Ureter (tissue), 1 donor: ENCODE measurements at regions not wholly inside any gene's neighbourhood (a gene's known extent, or its start where the extent isn't known, plus 50 kb on each side); places are given as distances from the start of the nearest gene placed in this dataset.
"Not testable (repeated sequence)": the region's sequence is repeated elsewhere in the genome, so short reads cannot be mapped to it uniquely, and the experiment has no call there.

ENCODE experiments used
- DNase-seq: peaks from one replicate; pipeline ENCODE4 v3.0.0-alpha.2; 2020; ENCODE audit warnings: low spot score
- donor health status: DM: yes; HTN: yes; CAD: no.

GRCh38 chr3:82020282-82020681 is 258.8 kb upstream of the GBE1 start:
- DNase-seq: no peak

GRCh38 chr3:82015241-82015640 is 253.8 kb upstream of the GBE1 start:
- no peak for DNase-seq

GRCh38 chr3:82012775-82013174 is 251.3 kb upstream of the GBE1 start:
- no peak for DNase-seq

GRCh38 chr3:82011336-82011735 is 249.9 kb upstream of the GBE1 start:
- DNase-seq: no peak

- DNase-seq: no peak
These were observed 243.8 kb upstream of the GBE1 start for GRCh38 chr3:82005266-82005665.

GRCh38 chr3:82004266-82004665 is 242.8 kb upstream of the GBE1 start:
- DNase-seq: no peak

GRCh38 chr3:82002986-82003642 is 241.7 kb upstream of the GBE1 start:
- no peak for DNase-seq

GRCh38 chr3:82002491-82002890 is 241.0 kb upstream of the GBE1 start:
- no peak for DNase-seq

GRCh38 chr3:82001276-82001923 is 240.0 kb upstream of the GBE1 start:
- DNase-seq: no peak

- no peak for DNase-seq
These were observed 239.3 kb upstream of the GBE1 start for GRCh38 chr3:82000773-82001172.

GRCh38 chr3:82000350-82000749 is 238.9 kb upstream of the GBE1 start:
- DNase-seq: no peak

- DNase-seq: no peak
These were observed 237.5 kb upstream of the GBE1 start for GRCh38 chr3:81998907-81999306.

- no peak for DNase-seq
These were observed 236.8 kb upstream of the GBE1 start for GRCh38 chr3:81998139-81998755.

- no peak for DNase-seq
These were observed 235.9 kb upstream of the GBE1 start for GRCh38 chr3:81997390-81997789.

- no peak for DNase-seq
These were observed 233.9 kb upstream of the GBE1 start for GRCh38 chr3:81995329-81995728.

GRCh38 chr3:81989758-81990157 is 228.3 kb upstream of the GBE1 start:
- no peak for DNase-seq

GRCh38 chr3:81989274-81989673 is 227.8 kb upstream of the GBE1 start:
- DNase-seq: no peak

GRCh38 chr3:81987412-81987811 is 226.0 kb upstream of the GBE1 start:
- not testable (repeated sequence) for DNase-seq

- no peak for DNase-seq
These were observed 224.7 kb upstream of the GBE1 start for GRCh38 chr3:81985996-81986723.

GRCh38 chr3:81983382-81983781 is 221.9 kb upstream of the GBE1 start:
- no peak for DNase-seq

GRCh38 chr3:81980596-81981494 is 219.4 kb upstream of the GBE1 start:
- no peak for DNase-seq

GRCh38 chr3:81974751-81975150 is 213.3 kb upstream of the GBE1 start:
- no peak for DNase-seq
